NCI-H524 (cell line): ENCODE measurements at regions not wholly inside any gene's neighbourhood (a gene's known extent, or its start where the extent isn't known, plus 50 kb on each side); places are given as distances from the start of the nearest gene placed in this dataset.

Experiments
- DNase-seq, 2 experiments: peaks; one replicate each; lab custom pipeline; 2025; lab: John Stamatoyannopoulos, UW

DNA sequence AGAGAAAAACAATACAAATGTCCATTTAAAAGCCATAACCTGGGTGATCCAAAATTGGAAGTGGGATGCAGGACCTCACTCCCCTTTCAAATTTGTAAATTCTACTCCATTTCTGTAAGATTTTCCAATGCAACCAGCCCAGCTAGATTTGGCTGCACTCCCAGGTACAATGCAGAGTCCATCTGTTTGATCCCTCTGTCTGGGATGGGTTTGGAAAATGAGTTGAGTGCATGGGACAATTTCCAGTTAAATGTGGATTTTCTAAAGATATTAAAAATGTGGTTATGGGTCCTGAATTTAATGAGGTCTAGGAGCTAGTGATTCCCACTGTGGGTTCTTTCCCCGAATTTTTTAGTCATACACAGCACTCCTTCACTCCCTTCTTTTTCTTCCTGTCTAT, 104.0 kb upstream of the ATP10B start:
- DNase-seq, result no peak

GRCh38 chr5:160950311-160950710, 98.3 kb upstream of the ATP10B start:
- DNase-seq, result no peak

- no peak for DNase-seq
These were observed 88.7 kb upstream of the ATP10B start for GRCh38 chr5:160940725-160941124.

- DNase-seq, result no peak
These were observed 86.5 kb upstream of the ATP10B start for GRCh38 chr5:160938532-160938931.

- DNase-seq, result no peak
These were observed 85.6 kb upstream of the ATP10B start for GRCh38 chr5:160937570-160937969.

DNA sequence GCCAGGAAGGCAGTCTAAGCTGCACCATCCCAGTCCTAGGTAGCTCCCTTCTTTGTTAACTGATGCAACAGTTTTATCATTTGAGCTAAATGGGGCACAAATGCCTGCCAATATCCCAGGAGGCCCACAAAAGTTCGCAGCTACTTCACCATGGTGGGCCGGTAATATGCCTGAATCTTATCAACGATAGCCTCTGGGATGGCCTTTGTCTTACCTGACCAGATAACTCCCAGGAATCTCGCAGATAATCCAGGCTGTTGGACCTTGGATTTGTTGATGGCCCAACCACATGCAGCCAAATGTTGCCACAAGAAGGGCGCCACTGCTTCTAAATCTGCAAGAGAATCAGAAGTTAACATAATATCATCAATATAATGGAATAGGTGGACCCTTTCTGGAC, 83.8 kb upstream of the ATP10B start:
- no peak for DNase-seq

- DNase-seq, result no peak
These were observed 79.3 kb upstream of the ATP10B start for GRCh38 chr5:160931283-160931682.

DNA sequence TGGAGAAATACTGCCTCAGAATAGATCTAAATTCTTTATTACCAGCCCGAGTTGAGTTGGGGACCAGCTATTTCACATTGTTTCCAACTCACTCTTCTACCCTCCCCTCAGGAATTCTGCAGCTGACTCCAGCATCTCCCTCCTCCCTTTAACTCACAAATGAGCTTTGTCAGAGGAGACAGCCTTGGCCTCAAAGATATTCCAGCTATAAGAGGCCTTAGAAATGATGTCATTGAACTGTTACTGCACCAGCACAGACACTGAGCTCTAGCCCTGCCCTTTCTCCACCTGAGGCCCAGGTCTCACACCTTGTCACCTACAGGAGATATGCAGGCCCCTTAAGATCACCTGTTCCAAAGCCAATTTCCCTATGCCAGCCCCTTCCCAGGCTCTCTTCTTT, 78.4 kb upstream of the ATP10B start:
- no peak for DNase-seq

- no peak for DNase-seq
These were observed 77.9 kb upstream of the ATP10B start for GRCh38 chr5:160929906-160930305.

DNA sequence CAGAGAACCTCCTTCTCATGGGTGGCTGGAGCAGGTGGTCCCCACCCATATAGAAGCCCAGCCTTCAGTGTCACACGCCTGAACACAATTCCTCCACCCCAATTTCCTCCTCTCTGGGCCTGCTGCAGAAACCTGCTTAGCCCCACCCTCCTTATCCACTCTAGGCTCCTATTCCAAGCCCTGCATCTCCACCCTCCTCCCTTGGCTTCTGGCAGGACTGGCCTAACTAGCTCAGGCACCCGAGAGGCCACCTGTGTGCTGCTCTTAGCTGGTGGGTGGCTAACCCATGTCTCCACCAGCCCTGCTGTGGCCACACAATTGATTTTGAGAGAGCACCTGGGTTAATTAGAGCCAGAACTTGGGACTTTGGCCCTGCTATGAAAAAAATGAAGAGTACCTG, 77.3 kb upstream of the ATP10B start:
- DNase-seq, result no peak

- DNase-seq, result no peak
These were observed 74.4 kb upstream of the ATP10B start for GRCh38 chr5:160926428-160926827.

- no peak for DNase-seq
These were observed 73.3 kb upstream of the ATP10B start for GRCh38 chr5:160925281-160925680.

GRCh38 chr5:160923936-160924710, 72.1 kb upstream of the ATP10B start:
- DNase-seq, result no peak

- DNase-seq, result no peak
These were observed 71.4 kb upstream of the ATP10B start for GRCh38 chr5:160923411-160923810.

GRCh38 chr5:160922311-160922710, 70.3 kb upstream of the ATP10B start:
- DNase-seq, result no peak

DNA sequence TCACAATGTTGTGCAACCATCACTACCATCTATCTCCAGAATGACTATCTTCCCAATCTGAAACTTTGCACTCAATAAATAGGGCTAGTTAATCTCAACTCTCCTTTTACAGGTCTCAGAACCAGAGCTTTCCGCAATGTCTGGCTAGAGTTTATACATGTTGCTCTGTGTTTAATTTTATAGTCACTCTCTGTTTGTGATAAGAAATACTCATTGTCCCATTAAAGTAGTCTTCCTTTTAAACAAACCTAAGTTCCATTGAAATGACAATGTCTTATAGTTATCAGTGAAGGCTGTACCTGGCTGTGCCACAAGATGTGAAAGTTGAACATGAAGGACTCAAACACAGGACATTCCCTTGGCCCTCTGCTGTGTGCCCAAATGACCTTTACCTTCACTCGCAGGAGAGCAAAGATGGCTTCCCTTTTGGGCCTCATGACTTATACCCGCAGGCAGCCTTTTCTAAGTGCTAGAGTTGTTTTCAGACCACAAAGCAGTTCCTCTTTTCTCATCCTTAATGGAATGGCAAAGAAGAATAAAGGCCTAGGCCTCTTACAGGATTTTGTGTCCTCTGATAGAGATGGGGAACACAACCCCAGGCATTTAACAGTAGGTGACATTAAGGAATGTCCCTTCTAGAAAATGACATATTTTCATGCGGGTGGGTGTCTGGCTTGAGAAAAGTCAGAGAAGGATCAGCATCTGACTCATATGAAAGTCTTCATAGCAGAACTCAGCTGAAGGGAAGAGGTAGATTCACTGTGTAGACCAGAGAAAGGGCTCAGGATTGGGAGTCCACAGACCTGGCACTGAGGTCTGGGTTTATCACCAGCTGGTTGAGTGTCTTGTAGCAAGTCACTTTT, 69.6 kb upstream of the ATP10B start:
- DNase-seq, result no peak

DNA sequence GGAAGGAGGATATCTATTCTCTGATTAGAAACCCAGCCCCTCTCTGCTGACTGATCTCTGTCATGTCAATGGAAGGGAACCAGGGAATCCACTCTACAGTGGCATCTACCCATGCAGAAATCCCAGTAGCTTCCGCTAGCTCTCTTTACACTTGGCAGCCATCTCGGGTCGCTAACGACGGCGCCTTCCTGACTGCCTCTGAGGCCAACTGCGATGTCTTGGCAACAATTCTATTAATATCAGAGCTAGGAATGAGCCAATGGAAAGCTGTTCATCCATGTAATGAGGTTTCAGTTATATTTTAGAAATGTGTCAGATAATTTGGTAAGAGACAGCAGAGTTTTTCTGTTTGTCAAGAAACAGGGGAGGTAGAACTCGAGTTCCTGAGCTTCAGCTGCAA, 67.6 kb upstream of the ATP10B start:
- no peak for DNase-seq

DNA sequence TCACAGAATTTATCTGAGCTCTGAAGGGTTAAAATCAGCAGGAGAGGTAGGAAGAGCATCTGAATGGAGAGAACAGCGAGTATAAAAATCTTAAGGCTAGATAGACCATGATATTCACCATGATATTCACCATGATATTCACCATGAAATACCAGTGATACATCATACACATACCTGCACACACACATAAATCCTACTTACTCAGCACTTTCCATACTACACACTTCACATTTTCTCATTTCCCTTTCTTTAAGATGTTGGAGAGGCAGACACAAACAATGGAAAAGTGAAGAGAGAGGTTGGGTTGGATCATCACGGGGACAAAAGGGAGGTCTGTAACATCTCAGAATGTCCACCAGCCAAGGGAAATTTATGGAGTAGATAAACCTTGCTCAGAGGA, 66.4 kb upstream of the ATP10B start:
- DNase-seq, result no peak

DNA sequence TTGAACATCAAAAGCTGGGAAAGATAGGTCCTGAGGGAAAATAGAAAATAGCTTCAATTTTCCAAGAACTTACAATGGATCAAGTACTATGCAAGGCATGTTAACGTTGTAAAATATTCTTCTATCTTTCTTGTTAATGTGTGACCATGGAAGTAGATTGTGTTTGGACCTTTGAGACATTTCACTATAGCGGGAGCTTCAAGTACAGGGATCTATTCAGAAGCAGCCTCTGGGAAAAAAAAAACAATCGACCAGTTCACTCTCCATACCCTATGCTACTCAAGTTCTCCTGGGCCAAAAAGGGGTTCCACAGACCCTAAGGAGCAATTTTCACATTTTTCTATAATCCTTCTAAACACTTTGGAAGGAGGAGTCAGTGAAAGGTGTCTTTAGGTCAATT, 54.1 kb upstream of the ATP10B start:
- no peak for DNase-seq

DNA sequence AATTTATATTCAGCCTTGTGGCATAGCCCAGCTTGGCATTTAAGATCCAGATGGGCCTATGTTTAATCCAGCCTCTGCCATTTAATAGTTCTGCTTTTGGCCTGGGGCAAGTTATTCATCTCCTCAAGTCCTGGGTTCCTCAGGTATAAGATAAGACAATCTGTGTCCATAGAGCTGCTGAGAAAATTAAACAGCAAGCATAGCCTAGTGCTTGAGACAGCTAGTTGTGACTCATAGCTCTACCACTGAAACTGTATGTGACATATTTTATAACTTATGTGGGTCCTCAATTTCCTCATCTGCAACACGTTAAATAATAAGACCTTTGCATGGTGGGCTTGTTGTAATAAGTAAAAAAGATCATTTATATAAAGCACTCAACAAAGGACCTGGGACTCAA, 53.3 kb upstream of the ATP10B start:
- no peak for DNase-seq

DNA sequence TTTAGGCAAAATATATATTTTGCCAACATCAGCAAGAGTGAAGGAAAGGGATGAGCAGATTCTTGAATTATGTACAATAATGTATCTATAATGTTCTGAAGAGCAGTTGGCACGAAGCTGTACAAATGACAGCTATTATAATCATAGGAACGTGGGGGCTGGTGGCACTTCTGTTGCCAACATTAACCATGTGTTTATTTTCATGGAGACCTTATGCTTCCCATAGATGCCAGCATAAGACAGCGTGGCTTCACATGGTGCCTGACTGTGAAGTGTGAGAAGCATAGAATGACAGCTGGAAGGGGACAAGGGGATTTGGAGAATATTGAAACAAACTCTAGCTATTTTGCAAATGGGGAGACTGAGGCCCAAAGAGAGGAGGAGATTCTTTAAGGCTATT, 52.6 kb upstream of the ATP10B start:
- no peak for DNase-seq

DNA sequence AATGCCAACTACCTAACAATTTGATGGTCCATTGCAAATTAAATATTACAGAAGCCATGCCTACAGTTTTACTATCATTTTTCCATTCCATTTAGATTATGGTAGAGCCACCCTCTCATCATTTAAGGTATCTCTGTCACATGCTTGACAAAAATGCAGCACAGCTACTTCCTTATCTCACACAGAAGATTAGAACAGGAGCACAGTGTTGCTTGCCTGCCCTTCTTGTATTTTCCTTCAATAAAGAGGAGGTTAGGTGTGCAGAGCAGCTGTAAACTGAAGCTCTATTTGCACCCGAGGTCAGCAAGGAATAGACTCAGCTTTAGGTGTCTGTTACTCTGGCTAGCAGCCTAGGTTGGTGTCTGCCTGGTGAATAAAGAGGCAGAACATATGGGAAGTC, 51.5 kb upstream of the ATP10B start:
- DNase-seq, result no peak

DNA sequence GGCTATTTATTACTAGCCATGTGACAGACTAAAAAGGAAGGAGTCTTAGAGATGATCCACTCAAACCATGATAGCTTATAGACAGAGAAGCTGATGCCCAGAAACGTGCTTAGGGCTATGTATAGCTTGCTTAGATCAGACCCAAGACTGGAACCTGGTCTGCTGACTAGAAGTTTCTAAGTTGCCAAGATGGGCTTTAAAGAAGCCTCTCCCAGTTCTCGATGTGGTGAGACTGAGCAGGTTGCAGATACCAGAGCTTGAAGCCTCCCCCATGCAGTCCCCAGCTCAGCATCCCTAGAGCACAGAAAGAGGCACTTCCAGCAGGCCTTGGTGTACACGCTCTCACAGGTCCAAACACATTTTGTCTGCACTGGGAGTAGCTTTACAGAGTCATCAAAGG, 51.1 kb upstream of the ATP10B start:
- no peak for DNase-seq
